Activated naive CD4-positive, alpha-beta T cell treated with anti-CD3 and anti-CD28 coated beads, Interleukin-2, amount 50 U/mL, for 24 hours (primary cell): ENCODE measurements at regions not wholly inside any gene's neighbourhood (a gene's known extent, or its start where the extent isn't known, plus 50 kb on each side); places are given as distances from the start of the nearest gene placed in this dataset.

Experiments used
- H3K27ac Mint-ChIP-seq: one replicate; pipeline ENCODE4 v1.8.0; 2021; ENCODE audit warnings: mild to moderate bottlenecking, mixed read lengths
- H3K27me3 Mint-ChIP-seq: one replicate; pipeline ENCODE4 v1.8.0; 2021; ENCODE audit warnings: mixed read lengths
- H3K36me3 Mint-ChIP-seq: one replicate; pipeline ENCODE4 v1.8.0; 2021; ENCODE audit warnings: mixed read lengths
- H3K4me1 Mint-ChIP-seq: one replicate; pipeline ENCODE4 v1.8.0; 2021; ENCODE audit warnings: mixed read lengths
- H3K4me3 Mint-ChIP-seq: one replicate; pipeline ENCODE4 v1.8.0; 2021; ENCODE audit warnings: mild to moderate bottlenecking, mixed read lengths
- H3K9me3 Mint-ChIP-seq: one replicate; pipeline ENCODE4 v1.8.0; 2021; ENCODE audit warnings: mixed read lengths

- H3K36me3 Mint-ChIP-seq: no peaks in the 10 kb centered on the region
- H3K9me3 Mint-ChIP-seq: no peaks in the 10 kb centered on the region
- peaks cover 1% of the 10 kb centered on the region for H3K27me3 Mint-ChIP-seq
- no peaks in the 10 kb centered on the region for H3K4me1 Mint-ChIP-seq
- H3K27ac Mint-ChIP-seq: no peak overlapping the region
- H3K4me3 Mint-ChIP-seq: no peak overlapping the region
These were observed 280.4 kb downstream of the TMEM167A start for GRCh38 chr5:82796643-82797416.

- no peaks in the 10 kb centered on the region for H3K4me1 Mint-ChIP-seq
- H3K4me3 Mint-ChIP-seq: no peak overlapping the region
- peaks cover 1% of the 10 kb centered on the region for H3K27me3 Mint-ChIP-seq
- H3K27ac Mint-ChIP-seq: no peak overlapping the region
- H3K36me3 Mint-ChIP-seq: no peaks in the 10 kb centered on the region
- H3K9me3 Mint-ChIP-seq: no peaks in the 10 kb centered on the region
These were observed 282.3 kb downstream of the TMEM167A start for GRCh38 chr5:82794876-82795275.

GRCh38 chr5:82793808-82794419 is 283.3 kb downstream of the TMEM167A start:
- H3K27me3 Mint-ChIP-seq: peaks cover under 1% of the 10 kb centered on the region
- H3K9me3 Mint-ChIP-seq: no peaks in the 10 kb centered on the region

GRCh38 chr5:82792096-82792495 is 285.1 kb downstream of the TMEM167A start:
- Mint-ChIP-seq H3K4me3 (no peak overlapping the region), H3K27me3 (no peaks in the 10 kb centered on the region), H3K36me3 (no peaks in the 10 kb centered on the region), H3K9me3 (no peaks in the 10 kb centered on the region), H3K4me1 (no peaks in the 10 kb centered on the region), H3K27ac (no peak overlapping the region)

More at GRCh38 chr5:82793808-82794419, 283.3 kb downstream of the TMEM167A start:
- no peak overlapping the region for H3K27ac Mint-ChIP-seq
- H3K4me1 Mint-ChIP-seq: no peaks in the 10 kb centered on the region
- H3K4me3 Mint-ChIP-seq: no peak overlapping the region
- no peaks in the 10 kb centered on the region for H3K36me3 Mint-ChIP-seq

- no peaks in the 10 kb centered on the region for H3K4me1 Mint-ChIP-seq
- no peaks in the 10 kb centered on the region for H3K36me3 Mint-ChIP-seq
- H3K27ac Mint-ChIP-seq: no peak overlapping the region
- no peaks in the 10 kb centered on the region for H3K27me3 Mint-ChIP-seq
- H3K9me3 Mint-ChIP-seq: no peaks in the 10 kb centered on the region
- H3K4me3 Mint-ChIP-seq: no peak overlapping the region
These were observed 288.1 kb downstream of the TMEM167A start for GRCh38 chr5:82789095-82789494.

- Mint-ChIP-seq H3K27me3 (no peaks in the 10 kb centered on the region), H3K4me1 (no peaks in the 10 kb centered on the region), H3K9me3 (no peaks in the 10 kb centered on the region), H3K27ac (no peak overlapping the region), H3K36me3 (no peaks in the 10 kb centered on the region), H3K4me3 (no peak overlapping the region)
These were observed 290.4 kb downstream of the TMEM167A start for GRCh38 chr5:82786748-82787147.

- H3K27ac Mint-ChIP-seq: no peak overlapping the region
These were observed 291.2 kb downstream of the TMEM167A start for GRCh38 chr5:82785882-82786509.

GRCh38 chr5:82785456-82785855 is 291.7 kb downstream of the TMEM167A start:
- Mint-ChIP-seq H3K27me3 (peaks cover 1% of the 10 kb centered on the region), H3K36me3 (no peaks in the 10 kb centered on the region), H3K27ac (no peak overlapping the region), H3K4me3 (no peak overlapping the region), H3K9me3 (no peaks in the 10 kb centered on the region), H3K4me1 (no peaks in the 10 kb centered on the region)

More at GRCh38 chr5:82785882-82786509, 291.2 kb downstream of the TMEM167A start:
- no peaks in the 10 kb centered on the region for H3K27me3 Mint-ChIP-seq
- no peaks in the 10 kb centered on the region for H3K9me3 Mint-ChIP-seq
- H3K36me3 Mint-ChIP-seq: no peaks in the 10 kb centered on the region
- H3K4me1 Mint-ChIP-seq: no peaks in the 10 kb centered on the region
- H3K4me3 Mint-ChIP-seq: no peak overlapping the region

- Mint-ChIP-seq H3K36me3 (no peaks in the 10 kb centered on the region), H3K4me1 (no peaks in the 10 kb centered on the region), H3K4me3 (no peak overlapping the region), H3K27ac (no peak overlapping the region), H3K27me3 (peaks cover 2% of the 10 kb centered on the region), H3K9me3 (no peaks in the 10 kb centered on the region)
These were observed 292.7 kb downstream of the TMEM167A start for GRCh38 chr5:82784521-82784920.

- Mint-ChIP-seq H3K4me1 (no peaks in the 10 kb centered on the region), H3K27ac (no peak overlapping the region), H3K27me3 (peaks cover 2% of the 10 kb centered on the region), H3K9me3 (no peaks in the 10 kb centered on the region), H3K4me3 (no peak overlapping the region), H3K36me3 (no peaks in the 10 kb centered on the region)
These were observed 300.1 kb downstream of the TMEM167A start for GRCh38 chr5:82777106-82777505.

GRCh38 chr5:82772281-82772680 is 304.9 kb downstream of the TMEM167A start:
- Mint-ChIP-seq H3K9me3 (no peaks in the 10 kb centered on the region), H3K36me3 (no peaks in the 10 kb centered on the region), H3K4me1 (no peaks in the 10 kb centered on the region), H3K27ac (no peak overlapping the region), H3K27me3 (peaks cover 10% of the 10 kb centered on the region), H3K4me3 (no peak overlapping the region)

- no peak overlapping the region for H3K27ac Mint-ChIP-seq
- no peaks in the 10 kb centered on the region for H3K4me1 Mint-ChIP-seq
- no peaks in the 10 kb centered on the region for H3K9me3 Mint-ChIP-seq
- H3K36me3 Mint-ChIP-seq: no peaks in the 10 kb centered on the region
- peaks cover 12% of the 10 kb centered on the region for H3K27me3 Mint-ChIP-seq
- H3K4me3 Mint-ChIP-seq: no peak overlapping the region
These were observed 311.0 kb downstream of the TMEM167A start for GRCh38 chr5:82766206-82766605.

GRCh38 chr5:82765765-82766164 is 311.4 kb downstream of the TMEM167A start:
- no peak overlapping the region for H3K4me3 Mint-ChIP-seq
- peaks cover 10% of the 10 kb centered on the region for H3K27me3 Mint-ChIP-seq
- no peaks in the 10 kb centered on the region for H3K4me1 Mint-ChIP-seq
- no peaks in the 10 kb centered on the region for H3K9me3 Mint-ChIP-seq
- no peaks in the 10 kb centered on the region for H3K36me3 Mint-ChIP-seq
- no peak overlapping the region for H3K27ac Mint-ChIP-seq

GRCh38 chr5:82760856-82761255 is 316.3 kb downstream of the TMEM167A start:
- no peak overlapping the region for H3K4me3 Mint-ChIP-seq
- no peaks in the 10 kb centered on the region for H3K9me3 Mint-ChIP-seq
- no peak overlapping the region for H3K27ac Mint-ChIP-seq
- H3K4me1 Mint-ChIP-seq: no peaks in the 10 kb centered on the region
- no peaks in the 10 kb centered on the region for H3K36me3 Mint-ChIP-seq
- H3K27me3 Mint-ChIP-seq: peaks cover 2% of the 10 kb centered on the region

GRCh38 chr5:82758881-82759280 is 318.3 kb downstream of the TMEM167A start:
- Mint-ChIP-seq H3K27me3 (peaks cover 2% of the 10 kb centered on the region), H3K4me1 (no peaks in the 10 kb centered on the region), H3K4me3 (no peak overlapping the region), H3K9me3 (no peaks in the 10 kb centered on the region), H3K27ac (no peak overlapping the region), H3K36me3 (no peaks in the 10 kb centered on the region)

- Mint-ChIP-seq H3K27me3 (peaks cover 2% of the 10 kb centered on the region), H3K27ac (no peak overlapping the region), H3K36me3 (peaks cover 2% of the 10 kb centered on the region), H3K4me3 (no peak overlapping the region), H3K4me1 (no peaks in the 10 kb centered on the region), H3K9me3 (no peaks in the 10 kb centered on the region)
These were observed 322.4 kb downstream of the TMEM167A start for GRCh38 chr5:82754759-82755158.
